Fibroblast of peridontal ligament (primary cell): ENCODE measurements at regions not wholly inside any gene's neighbourhood (a gene's known extent, or its start where the extent isn't known, plus 50 kb on each side); places are given as distances from the start of the nearest gene placed in this dataset.
"Not testable (repeated sequence)": the region's sequence is repeated elsewhere in the genome, so short reads cannot be mapped to it uniquely, and the experiment has no call there.

ENCODE experiments used
- DNase-seq: peaks from one replicate; pipeline ENCODE4 v3.0.0-alpha.2; 2010; ENCODE audit errors: extremely low read depth

- not testable (repeated sequence) for DNase-seq
Measured at GRCh38 chr14:106196459-106196858, 670.1 kb downstream of the TMEM121 start.

GRCh38 chr14:106197264-106197663 is 670.9 kb downstream of the TMEM121 start:
- not testable (repeated sequence) for DNase-seq

DNA sequence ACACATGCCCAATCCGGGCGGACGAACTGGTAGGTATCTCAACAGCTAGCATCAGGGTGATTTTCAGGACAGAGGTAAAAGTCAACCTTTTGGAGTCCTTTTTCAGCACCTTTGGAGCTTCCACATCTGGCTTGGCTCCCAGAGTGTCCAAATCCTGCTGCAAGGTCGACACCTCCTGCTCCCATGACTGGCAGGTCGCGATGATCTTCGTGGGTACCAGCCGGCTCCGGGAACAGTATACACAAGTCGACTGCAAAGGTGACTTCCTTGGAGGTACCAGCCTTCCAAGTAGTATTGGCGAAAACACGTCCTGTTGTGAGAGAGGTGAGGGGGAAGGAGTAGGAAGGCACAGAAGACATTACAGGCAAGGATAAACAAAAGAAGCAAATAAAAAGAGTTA is 672.7 kb downstream of the TMEM121 start:
- no peak for DNase-seq

GRCh38 chr14:106200541-106201315 is 674.3 kb downstream of the TMEM121 start:
- DNase-seq = no peak

DNA sequence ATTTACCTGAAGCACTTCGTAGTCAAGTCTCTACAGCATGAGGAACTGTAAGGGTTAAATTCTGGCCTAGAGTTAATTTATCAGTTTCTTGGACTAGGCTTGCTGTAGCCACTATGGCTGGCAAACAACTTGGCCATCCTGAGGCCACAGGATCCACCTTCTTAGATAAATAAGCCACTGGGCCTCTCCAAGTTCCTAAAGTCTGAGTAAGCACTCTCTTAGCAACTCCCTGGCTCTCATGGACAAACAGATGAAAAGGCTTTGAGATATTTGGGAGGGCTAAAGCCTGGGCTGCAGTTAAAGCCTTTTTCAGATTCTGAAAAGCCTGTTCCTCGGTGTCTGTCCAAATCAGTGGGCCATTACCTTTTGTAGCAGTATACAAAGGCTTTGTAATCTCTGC is 675.0 kb downstream of the TMEM121 start:
- DNase-seq = no peak

GRCh38 chr14:106203438-106203837 is 677.1 kb downstream of the TMEM121 start:
- no peak for DNase-seq

- no peak for DNase-seq
Measured at GRCh38 chr14:106204063-106204462, 677.7 kb downstream of the TMEM121 start.

GRCh38 chr14:106207316-106207715 is 680.9 kb downstream of the TMEM121 start:
- no peak for DNase-seq

- DNase-seq = no peak
Measured at GRCh38 chr14:106208794-106209193, 682.4 kb downstream of the TMEM121 start.

- DNase-seq = no peak
Measured at GRCh38 chr14:106209755-106210154, 683.4 kb downstream of the TMEM121 start.

GRCh38 chr14:106210650-106211049 is 684.3 kb downstream of the TMEM121 start:
- DNase-seq = no peak

DNA sequence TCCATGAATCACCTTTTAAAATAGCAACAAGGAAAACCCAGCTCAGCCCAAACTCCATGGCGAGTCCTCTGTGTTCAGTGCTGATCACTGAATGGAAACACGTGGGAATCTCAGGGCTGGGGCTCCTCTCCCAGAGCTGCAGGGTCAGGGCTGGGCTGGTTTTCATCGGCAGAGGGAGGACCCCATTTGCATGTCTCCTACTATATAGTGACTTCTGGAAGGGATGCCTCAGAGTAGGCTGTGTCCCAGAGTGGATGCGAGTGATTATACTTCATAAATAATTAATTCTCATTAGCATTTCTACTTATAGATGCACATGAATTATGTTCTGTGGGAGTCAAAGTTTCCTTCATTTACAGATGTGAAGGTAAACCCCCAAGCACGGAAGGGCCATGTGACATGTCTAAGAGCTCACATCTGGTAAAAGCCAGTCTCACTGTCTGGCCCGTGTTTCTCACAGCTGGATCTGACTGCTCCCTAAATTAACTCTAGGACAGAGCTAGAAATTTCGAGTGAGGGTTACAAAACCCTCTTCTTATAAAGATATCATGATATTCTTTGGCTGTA is 685.0 kb downstream of the TMEM121 start:
- no peak for DNase-seq

DNA sequence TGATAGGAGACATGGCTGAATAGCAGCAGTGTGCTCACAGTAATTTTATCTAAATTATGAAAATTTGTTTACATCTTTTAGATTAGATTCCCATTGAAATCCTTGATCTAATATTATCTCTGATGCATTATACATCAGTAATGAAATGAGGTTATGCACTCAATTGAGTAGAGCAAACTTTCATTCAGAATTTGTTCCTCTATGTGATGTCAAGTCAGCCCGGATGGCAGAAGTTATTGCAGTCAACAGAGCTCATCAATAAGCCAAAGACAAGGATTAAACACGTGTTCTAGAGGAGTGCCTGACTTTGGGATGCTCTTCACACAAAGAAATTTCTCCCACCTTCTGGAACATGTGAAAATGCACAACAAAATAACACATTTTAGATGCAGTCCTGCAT is 688.8 kb downstream of the TMEM121 start:
- DNase-seq = no peak

- DNase-seq = no peak
Measured at GRCh38 chr14:106216679-106217078, 690.3 kb downstream of the TMEM121 start.

- DNase-seq = no peak
Measured at GRCh38 chr14:106218174-106218573, 691.8 kb downstream of the TMEM121 start.

- no peak for DNase-seq
Measured at GRCh38 chr14:106222311-106222710, 695.9 kb downstream of the TMEM121 start.

GRCh38 chr14:106222731-106223130 is 696.3 kb downstream of the TMEM121 start:
- DNase-seq = no peak

- no peak for DNase-seq
Measured at GRCh38 chr14:106227793-106228192, 701.4 kb downstream of the TMEM121 start.

DNA sequence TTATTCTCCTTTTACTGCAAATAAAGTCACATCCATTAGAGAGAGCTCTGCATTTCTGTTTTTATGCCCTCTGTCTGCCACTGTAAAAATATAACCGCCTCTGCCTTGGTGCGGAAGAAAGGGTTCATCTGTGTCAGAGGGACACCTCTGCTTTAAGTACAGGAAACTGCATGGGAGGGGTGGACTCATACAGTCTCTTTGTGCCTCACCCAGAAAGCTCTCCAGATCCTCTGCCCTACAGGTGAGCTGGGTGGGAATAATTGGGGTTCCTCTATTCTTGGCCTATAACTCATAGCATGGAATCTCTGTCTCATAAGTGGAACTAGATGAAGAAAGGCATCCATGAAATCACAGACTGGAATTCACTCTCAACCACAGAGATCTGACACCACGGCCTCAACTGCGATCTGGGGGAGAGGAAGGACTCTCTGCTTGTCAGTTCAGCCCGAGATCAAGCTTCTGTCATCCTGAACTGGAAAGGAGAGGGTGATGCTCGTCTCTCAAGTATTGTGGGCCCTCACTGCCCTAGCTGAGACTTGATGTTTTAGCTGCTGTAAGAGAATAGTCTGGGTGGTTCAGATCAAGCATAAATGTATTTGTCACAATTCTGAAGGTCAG is 702.3 kb downstream of the TMEM121 start:
- no peak for DNase-seq

DNA sequence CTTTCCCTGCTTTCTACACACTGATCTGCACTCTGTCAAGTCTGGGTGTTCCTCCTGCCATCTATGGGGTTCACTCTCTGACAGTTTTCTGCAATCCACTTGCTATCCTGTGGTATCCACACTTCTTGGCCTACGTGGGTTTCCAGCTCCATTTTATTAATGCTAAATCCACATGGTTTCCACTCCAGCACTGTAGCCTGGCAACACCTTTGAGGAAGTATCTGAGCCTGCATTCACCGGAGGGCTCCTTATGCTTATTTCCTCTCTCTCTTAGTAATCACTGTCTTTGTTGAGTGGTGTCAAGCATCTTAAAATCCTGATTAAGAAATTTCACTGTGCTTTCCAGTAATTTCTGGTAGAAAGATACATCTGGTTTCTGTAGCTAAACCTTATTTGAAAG is 703.7 kb downstream of the TMEM121 start:
- DNase-seq = no peak

DNA sequence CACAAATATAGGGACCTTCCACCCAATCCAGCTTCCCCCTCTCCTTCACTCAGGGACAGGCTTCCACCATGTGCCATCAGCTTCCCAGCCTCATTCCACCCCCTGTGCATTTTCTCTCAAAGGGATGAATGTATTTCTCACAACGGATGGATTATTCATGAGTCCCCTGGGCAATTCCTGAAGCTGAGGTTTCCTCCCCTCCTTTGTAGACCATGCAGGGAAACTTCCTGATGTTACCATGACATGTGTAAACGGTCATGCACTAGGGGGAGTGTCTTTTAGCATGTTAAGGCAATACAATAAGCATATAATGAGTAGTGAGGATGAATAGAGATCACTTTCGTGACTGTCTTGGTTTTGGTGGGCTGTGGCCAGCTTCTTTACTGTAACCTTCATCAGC is 706.8 kb downstream of the TMEM121 start:
- DNase-seq = not testable (repeated sequence)

DNA sequence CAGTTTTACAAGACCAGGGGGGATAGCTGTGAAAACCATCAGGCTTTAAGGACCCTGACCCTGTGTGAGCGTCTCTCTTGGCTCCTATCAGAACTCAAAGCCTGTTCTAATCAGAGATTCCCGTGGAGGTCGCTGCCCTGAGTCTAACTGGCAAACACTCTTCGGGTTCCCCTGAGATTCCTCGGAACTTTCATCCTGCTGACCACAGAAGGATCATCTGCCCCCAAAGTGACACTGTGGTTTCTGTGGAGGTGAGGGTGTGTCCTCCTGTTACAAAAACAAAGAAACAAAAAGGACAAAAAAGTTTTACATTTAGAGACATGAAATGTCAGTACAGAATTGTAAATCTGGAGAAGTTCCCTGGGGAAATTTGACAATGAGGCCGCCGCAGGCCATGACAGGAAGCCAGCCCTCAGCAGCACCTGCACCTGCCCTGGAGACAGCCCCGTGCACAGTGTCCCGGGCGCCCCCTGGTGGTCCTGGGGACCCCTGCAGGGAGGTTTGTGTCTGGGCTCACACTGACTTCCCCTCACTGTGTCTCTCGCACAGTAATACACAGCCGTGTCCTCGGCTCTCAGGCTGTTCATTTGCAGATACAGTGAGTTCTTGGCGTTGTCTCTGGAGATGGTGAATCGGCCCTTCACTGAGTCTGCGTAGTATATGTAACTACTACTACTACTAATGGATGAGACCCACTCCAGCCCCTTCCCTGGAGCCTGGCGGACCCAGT is 708.3 kb downstream of the TMEM121 start:
- not testable (repeated sequence) for DNase-seq
